ENCODE measurements at regions not wholly inside any gene's neighbourhood (a gene's known extent, or its start where the extent isn't known, plus 50 kb on each side); places are given as distances from the start of the nearest gene placed in this dataset.

GRCh38 chr2:64767670-64768468, 114.2 kb upstream of the SERTAD2 start:
- H3K36me3 ChIP-seq (ENCODE audit: control insufficient read depth, insufficient read depth, low read length): no peaks in the 10 kb centered on the region
- ChIA-PET CTCF (interaction anchor here (0.7 kb wide), 1 partner anchor 23 kb away, joined by 4 read pairs; no protein-coding TSS in a partner anchor), POLR2A (interaction anchor here (0.6 to 1.3 kb wide), 3 partner anchors 17 to 25 kb away, joined by 4 to 7 read pairs (median 7); no protein-coding TSS in a partner anchor)
- peak; percentile 35; the same call in 1 of the 2 replicates for TF ChIP-seq SIN3A (IDR thresholded peaks at IDR 0.05; ENCODE audit: borderline replicate concordance, insufficient read depth, low read depth, low read length)
- peak; percentile 28 for TF ChIP-seq CTCF (IDR thresholded peaks at IDR 0.05)
- peak; percentile 41; the same call in 1 of the 2 replicates for TF ChIP-seq POLR2AphosphoS5 (IDR thresholded peaks at IDR 0.05; ENCODE audit: low read depth, low read length)
- TF ChIP-seq TCF7L2 (IDR thresholded peaks at IDR 0.05; ENCODE audit: low read depth, low read length): no peak
- TF ChIP-seq REST (IDR thresholded peaks at IDR 0.05; ENCODE audit: insufficient read depth in 1 of 2, low read depth in 2 of 2, low read length in 1 of 2): no peak
- BruUV-seq (replicated peaks): no TSS peak
- in situ Hi-C loops (cut with HindIII; ENCODE audit: low pct_unique_long_range_greater_than_20kb, low sequenced_read_pairs): no loop called here
- H3K9me3 ChIP-seq (ENCODE audit: control insufficient read depth, insufficient read depth, low read depth, low read length): no peaks in the 10 kb centered on the region
- H3K27ac ChIP-seq (ENCODE audit: low read length): peak overlapping the region; percentile 80
- intact Hi-C loops (cut with micrococcal nuclease; ENCODE audit: unreplicated experiment): no loop called here
- peak; percentile 94 for ATAC-seq
- H3K4me1 ChIP-seq (ENCODE audit: control insufficient read depth, insufficient read depth, low read length): peaks cover 35% of the 10 kb centered on the region
- peak; percentile 67 for DNase-seq (ENCODE audit: low read depth, low spot score)
- peak overlapping the region; percentile 71 to 72 for H3K4me3 ChIP-seq (ENCODE audit: low read depth in 2 of 2, low read length in 2 of 2)
- H3K27me3 ChIP-seq (ENCODE audit: control insufficient read depth, insufficient read depth, low read length): no peaks in the 10 kb centered on the region; the same call in 1 of the 2 replicates

- CTCF ChIA-PET: no interaction called here
- TF ChIP-seq REST (IDR thresholded peaks at IDR 0.05; ENCODE audit: insufficient read depth in 1 of 2, low read depth in 2 of 2, low read length in 1 of 2) (no peak), TCF7L2 (IDR thresholded peaks at IDR 0.05; ENCODE audit: low read depth, low read length) (no peak), SIN3A (IDR thresholded peaks at IDR 0.05; ENCODE audit: borderline replicate concordance, insufficient read depth, low read depth, low read length) (no peak), POLR2AphosphoS5 (IDR thresholded peaks at IDR 0.05; ENCODE audit: low read depth, low read length) (no peak), CTCF (IDR thresholded peaks at IDR 0.05) (no peak)
- H3K9me3 ChIP-seq (ENCODE audit: control insufficient read depth, insufficient read depth, low read depth, low read length): no peaks in the 10 kb centered on the region
- POLR2A ChIA-PET: interaction anchor here (0.6 kb wide), 1 partner anchor 22 kb away, joined by 7 read pairs; no protein-coding TSS in a partner anchor
- no peaks in the 10 kb centered on the region for H3K36me3 ChIP-seq (ENCODE audit: control insufficient read depth, insufficient read depth, low read length)
- intact Hi-C loops (cut with micrococcal nuclease; ENCODE audit: unreplicated experiment): no loop called here
- peaks cover 36% of the 10 kb centered on the region for H3K4me1 ChIP-seq (ENCODE audit: control insufficient read depth, insufficient read depth, low read length)
- peak overlapping the region; percentile 71 to 72 for H3K4me3 ChIP-seq (ENCODE audit: low read depth in 2 of 2, low read length in 2 of 2)
- no peak for ATAC-seq
- H3K27ac ChIP-seq (ENCODE audit: low read length): peak overlapping the region; percentile 80
- no peak for DNase-seq (ENCODE audit: low read depth, low spot score)
- H3K27me3 ChIP-seq (ENCODE audit: control insufficient read depth, insufficient read depth, low read length): no peaks in the 10 kb centered on the region; the same call in 1 of the 2 replicates
- BruUV-seq (replicated peaks): no TSS peak
- in situ Hi-C loops (cut with HindIII; ENCODE audit: low pct_unique_long_range_greater_than_20kb, low sequenced_read_pairs): no loop called here
Measured at GRCh38 chr2:64768491-64769005, 114.8 kb upstream of the SERTAD2 start.
